GM23338 (cell line): ENCODE measurements at regions not wholly inside any gene's neighbourhood (a gene's known extent, or its start where the extent isn't known, plus 50 kb on each side); places are given as distances from the start of the nearest gene placed in this dataset.

Source experiments
- ATAC-seq: fragments of 200-7000 bp; cut with Tn5 transposase; 3 replicates; pipeline ENCODE4 v1.9.1; 2020
- DNase-seq: peaks from one replicate; pipeline ENCODE4 v3.0.0-alpha.2; 2015; ENCODE audit warnings: low spot score
- H2AFZ ChIP-seq: fragments of 200-600 bp; sonication (generic); 2 replicates; pipeline ENCODE4 v1.8.0; 2016; ENCODE audit warnings: antibody characterized with exemption, mild to moderate bottlenecking, moderate library complexity
- H3F3A ChIP-seq: fragments of 200-600 bp; sonication (generic); replicated peaks from 2 replicates; pipeline ENCODE4 v1.8.0; 2017; ENCODE audit warnings: antibody characterized with exemption, mixed run types, low read depth
- H3K27ac ChIP-seq: fragments of 200-600 bp; sonication (generic); 2 replicates; pipeline ENCODE4 v1.6.1; 2016; ENCODE audit warnings: low read depth
- H3K27me3 ChIP-seq: fragments of 200-600 bp; sonication (generic); 2 replicates; pipeline ENCODE4 v1.8.0; 2016; ENCODE audit warnings: mild to moderate bottlenecking, mixed run types, moderate library complexity; ENCODE audit not compliant: insufficient read depth
- H3K36me3 ChIP-seq: fragments of 200-600 bp; sonication (generic); 2 replicates; pipeline ENCODE4 v1.8.0; 2016; ENCODE audit warnings: mild to moderate bottlenecking; ENCODE audit not compliant: insufficient read depth
- H3K4me1 ChIP-seq: fragments of 200-600 bp; sonication (generic); 2 replicates; pipeline ENCODE4 v1.8.0; 2016; ENCODE audit warnings: mild to moderate bottlenecking, moderate library complexity; ENCODE audit not compliant: insufficient read depth
- H3K4me2 ChIP-seq: fragments of 200-600 bp; sonication (generic); 2 replicates; pipeline ENCODE4 v1.7.1; 2017; ENCODE audit warnings: mixed run types
- H3K4me3 ChIP-seq: fragments of 200-600 bp; sonication (generic); 2 replicates; pipeline ENCODE4 v1.6.1; 2016; ENCODE audit warnings: mixed run types
- H3K79me2 ChIP-seq: fragments of 200-600 bp; sonication (generic); replicated peaks from 2 replicates; pipeline ENCODE4 v1.8.0; 2017; ENCODE audit warnings: mild to moderate bottlenecking; ENCODE audit not compliant: insufficient read depth
- H3K9me2 ChIP-seq: fragments of 200-600 bp; sonication (generic); 2 replicates; pipeline ENCODE4 v1.8.0; 2017; ENCODE audit not compliant: insufficient read depth
- H4K20me1 ChIP-seq: fragments of 200-600 bp; sonication (generic); replicated peaks from 2 replicates; pipeline ENCODE4 v1.8.0; 2017; ENCODE audit warnings: mild to moderate bottlenecking; ENCODE audit not compliant: insufficient read depth
- H3K27ac Mint-ChIP-seq: 2 replicates; pipeline ENCODE4 v1.8.0; 2020; ENCODE audit warnings: inconsistent platforms, mild to moderate bottlenecking, moderate library complexity, mixed read lengths
- H3K27me3 Mint-ChIP-seq: 3 replicates; pipeline ENCODE4 v1.8.0; 2022; ENCODE audit warnings: low read depth, mild to moderate bottlenecking, moderate library complexity, mixed read lengths, inconsistent platforms; ENCODE audit not compliant: insufficient read depth, poor library complexity
- H3K36me3 Mint-ChIP-seq: 3 replicates; pipeline ENCODE4 v1.8.0; 2021; ENCODE audit warnings: low read depth, mild to moderate bottlenecking, inconsistent platforms, moderate library complexity, mixed read lengths
- H3K4me1 Mint-ChIP-seq: 3 replicates; pipeline ENCODE4 v1.8.0; 2020; ENCODE audit warnings: mild to moderate bottlenecking, inconsistent platforms, mixed read lengths
- H3K4me3 Mint-ChIP-seq: 3 replicates; pipeline ENCODE4 v1.8.0; 2021; ENCODE audit warnings: moderate library complexity, mild to moderate bottlenecking, inconsistent platforms, mixed read lengths
- H3K9me3 Mint-ChIP-seq: 3 replicates; pipeline ENCODE4 v1.8.0; 2020; ENCODE audit warnings: moderate library complexity, mild to moderate bottlenecking, inconsistent platforms, mixed read lengths
- CREB1 ChIP-seq: fragments of 250-450 bp; sonication (Bioruptor Pico); IDR thresholded peaks from 2 replicates; pipeline ENCODE4 v1.5.0; 2020; ENCODE audit warnings: low read depth, mild to moderate bottlenecking, moderate library complexity
- EZH2 ChIP-seq: fragments of 200-600 bp; sonication (generic); IDR thresholded peaks from one replicate; pipeline ENCODE4 v1.8.0; 2017; ENCODE audit warnings: antibody characterized with exemption, mild to moderate bottlenecking, low read depth; ENCODE audit not compliant: unreplicated experiment
- EZH2phosphoT487 ChIP-seq: fragments of 200-600 bp; sonication (generic); IDR thresholded peaks from one replicate; pipeline ENCODE4 v1.8.1; 2018; ENCODE audit warnings: antibody characterized with exemption; ENCODE audit not compliant: unreplicated experiment
- JUNB ChIP-seq: IDR thresholded peaks from one replicate; pipeline ENCODE4 v1.6.1; 2016; ENCODE audit warnings: antibody characterized with exemption; ENCODE audit not compliant: unreplicated experiment
- NANOG ChIP-seq: IDR thresholded peaks from 2 replicates; pipeline ENCODE4 v1.6.1; 2016; ENCODE audit warnings: antibody characterized with exemption, borderline replicate concordance
- POLR2AphosphoS5 ChIP-seq: IDR thresholded peaks from 2 replicates; pipeline ENCODE4 v1.6.1; 2016; ENCODE audit warnings: antibody characterized with exemption, low read depth
- STAT1 ChIP-seq: IDR thresholded peaks from one replicate; pipeline ENCODE4 v1.6.1; 2016; ENCODE audit warnings: antibody characterized with exemption; ENCODE audit not compliant: unreplicated experiment
- ZNF114 ChIP-seq: fragments of 250-450 bp; sonication (Bioruptor Pico); IDR thresholded peaks from 2 replicates; pipeline ENCODE4 v1.5.0; 2020; ENCODE audit warnings: mild to moderate bottlenecking, moderate library complexity
- ZNF331 ChIP-seq: fragments of 250-450 bp; sonication (Bioruptor Pico); IDR thresholded peaks from 2 replicates; pipeline ENCODE4 v1.5.0; 2020; ENCODE audit warnings: low read depth, mild to moderate bottlenecking, moderate library complexity
- TF ChIP-seq, protein P1 (sequence below): fragments of 250-450 bp; sonication (Bioruptor Pico); IDR thresholded peaks from 2 replicates; pipeline ENCODE4 v1.5.0; 2020; ENCODE audit warnings: mild to moderate bottlenecking, moderate library complexity
- TF ChIP-seq, protein P2 (sequence below): IDR thresholded peaks from 2 replicates; pipeline ENCODE4 v1.6.1; 2016; ENCODE audit warnings: antibody characterized with exemption
- TF ChIP-seq, protein P3 (sequence below), 2 experiments: fragments of 200-600 bp in 1 of 2; sonication (generic) in 1 of 2; conservative IDR thresholded peaks; 2 replicates each; pipeline versions ENCODE4 v1.5.1 to v1.6.1; 2016 to 2017; ENCODE audit warnings: antibody characterized with exemption in 2 of 2, low read depth in 2 of 2, mild to moderate bottlenecking in 2 of 2, moderate library complexity in 1 of 2

DNA sequence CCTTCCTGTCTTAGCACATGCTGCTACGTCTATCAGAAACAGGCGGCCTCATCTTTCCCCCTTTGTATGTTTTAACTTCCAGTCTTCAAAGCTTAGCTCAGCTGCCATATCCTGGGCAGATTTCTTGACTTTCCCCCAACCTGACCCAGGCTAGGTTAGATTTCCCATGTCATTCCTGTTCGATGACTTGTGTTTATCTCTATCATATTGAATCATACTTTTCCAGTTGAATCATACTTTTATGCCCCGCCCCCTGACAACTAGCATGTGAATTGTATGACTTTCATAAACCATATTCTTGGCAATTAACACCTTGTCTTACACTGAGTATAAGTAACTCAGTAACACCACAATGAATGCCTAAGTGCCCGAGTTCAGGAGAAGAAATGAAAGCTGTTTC is 128.3 kb downstream of the CYRIA start:
- Histone ChIP-seq H3K27me3 (no peaks in the 10 kb centered on the region), H3K4me3 (no peak overlapping the region), H3K4me2 (no peak overlapping the region), H3K79me2 (no peaks in the 10 kb centered on the region), H4K20me1 (no peaks in the 10 kb centered on the region), H3F3A (no peaks in the 10 kb centered on the region), H3K4me1 (no peaks in the 10 kb centered on the region), H3K36me3 (no peaks in the 10 kb centered on the region), H2AFZ (no peak overlapping the region), H3K9me2 (no peaks in the 10 kb centered on the region), H3K27ac (no peak overlapping the region)
- TF ChIP-seq ZNF114 (CRISPR knock-in tag) = no peak
- TF ChIP-seq CREB1 (CRISPR knock-in tag) = no peak
- TF ChIP-seq POLR2AphosphoS5 = no peak
- no peak for TF ChIP-seq ZNF331 (CRISPR knock-in tag)
- Mint-ChIP-seq H3K27me3 (peaks cover 2% of the 10 kb centered on the region), H3K4me3 (no peak overlapping the region), H3K4me1 (peaks cover 4% of the 10 kb centered on the region; the same call in 1 of the 3 replicates), H3K36me3 (no peaks in the 10 kb centered on the region), H3K27ac (no peak overlapping the region), H3K9me3 (no peaks in the 10 kb centered on the region)
- ATAC-seq (no peak), DNase-seq (no peak)

DNA sequence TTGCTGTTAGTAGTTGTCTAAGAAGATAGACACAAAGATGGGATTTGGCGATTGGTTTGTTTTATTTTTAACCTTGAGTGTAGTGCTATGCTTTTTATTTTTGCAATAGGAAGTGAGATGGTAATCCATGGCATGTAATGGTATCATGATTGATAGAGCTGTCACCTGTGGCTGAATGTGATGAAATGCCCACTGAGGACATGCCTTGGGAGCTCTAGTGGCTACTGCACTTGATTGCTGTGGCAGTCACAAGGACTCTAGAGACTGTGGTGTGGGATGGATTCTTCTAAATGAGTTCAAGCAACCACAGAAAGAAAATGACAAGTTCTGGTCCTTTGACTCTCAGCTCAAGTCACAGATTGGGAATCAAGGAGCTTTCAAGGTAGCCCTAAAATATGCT is 139.4 kb downstream of the CYRIA start:
- Mint-ChIP-seq H3K9me3 (no peaks in the 10 kb centered on the region; the same call in 2 of the 3 replicates), H3K27ac (no peak overlapping the region), H3K36me3 (no peaks in the 10 kb centered on the region), H3K4me1 (peaks cover 15% of the 10 kb centered on the region), H3K27me3 (peaks cover 2% of the 10 kb centered on the region), H3K4me3 (no peak overlapping the region)
- Histone ChIP-seq H3K27me3 (no peaks in the 10 kb centered on the region), H3K4me1 (no peaks in the 10 kb centered on the region), H4K20me1 (no peaks in the 10 kb centered on the region), H3K79me2 (no peaks in the 10 kb centered on the region), H3K36me3 (no peaks in the 10 kb centered on the region), H2AFZ (no peak overlapping the region), H3K27ac (no peak overlapping the region), H3K9me2 (no peaks in the 10 kb centered on the region), H3K4me2 (no peak overlapping the region), H3F3A (no peaks in the 10 kb centered on the region), H3K4me3 (no peak overlapping the region)
- no peak for DNase-seq
- ATAC-seq = no peak
- TF ChIP-seq EZH2phosphoT487 = no peak
- no peak for TF ChIP-seq JUNB
- TF ChIP-seq, protein P1, sequence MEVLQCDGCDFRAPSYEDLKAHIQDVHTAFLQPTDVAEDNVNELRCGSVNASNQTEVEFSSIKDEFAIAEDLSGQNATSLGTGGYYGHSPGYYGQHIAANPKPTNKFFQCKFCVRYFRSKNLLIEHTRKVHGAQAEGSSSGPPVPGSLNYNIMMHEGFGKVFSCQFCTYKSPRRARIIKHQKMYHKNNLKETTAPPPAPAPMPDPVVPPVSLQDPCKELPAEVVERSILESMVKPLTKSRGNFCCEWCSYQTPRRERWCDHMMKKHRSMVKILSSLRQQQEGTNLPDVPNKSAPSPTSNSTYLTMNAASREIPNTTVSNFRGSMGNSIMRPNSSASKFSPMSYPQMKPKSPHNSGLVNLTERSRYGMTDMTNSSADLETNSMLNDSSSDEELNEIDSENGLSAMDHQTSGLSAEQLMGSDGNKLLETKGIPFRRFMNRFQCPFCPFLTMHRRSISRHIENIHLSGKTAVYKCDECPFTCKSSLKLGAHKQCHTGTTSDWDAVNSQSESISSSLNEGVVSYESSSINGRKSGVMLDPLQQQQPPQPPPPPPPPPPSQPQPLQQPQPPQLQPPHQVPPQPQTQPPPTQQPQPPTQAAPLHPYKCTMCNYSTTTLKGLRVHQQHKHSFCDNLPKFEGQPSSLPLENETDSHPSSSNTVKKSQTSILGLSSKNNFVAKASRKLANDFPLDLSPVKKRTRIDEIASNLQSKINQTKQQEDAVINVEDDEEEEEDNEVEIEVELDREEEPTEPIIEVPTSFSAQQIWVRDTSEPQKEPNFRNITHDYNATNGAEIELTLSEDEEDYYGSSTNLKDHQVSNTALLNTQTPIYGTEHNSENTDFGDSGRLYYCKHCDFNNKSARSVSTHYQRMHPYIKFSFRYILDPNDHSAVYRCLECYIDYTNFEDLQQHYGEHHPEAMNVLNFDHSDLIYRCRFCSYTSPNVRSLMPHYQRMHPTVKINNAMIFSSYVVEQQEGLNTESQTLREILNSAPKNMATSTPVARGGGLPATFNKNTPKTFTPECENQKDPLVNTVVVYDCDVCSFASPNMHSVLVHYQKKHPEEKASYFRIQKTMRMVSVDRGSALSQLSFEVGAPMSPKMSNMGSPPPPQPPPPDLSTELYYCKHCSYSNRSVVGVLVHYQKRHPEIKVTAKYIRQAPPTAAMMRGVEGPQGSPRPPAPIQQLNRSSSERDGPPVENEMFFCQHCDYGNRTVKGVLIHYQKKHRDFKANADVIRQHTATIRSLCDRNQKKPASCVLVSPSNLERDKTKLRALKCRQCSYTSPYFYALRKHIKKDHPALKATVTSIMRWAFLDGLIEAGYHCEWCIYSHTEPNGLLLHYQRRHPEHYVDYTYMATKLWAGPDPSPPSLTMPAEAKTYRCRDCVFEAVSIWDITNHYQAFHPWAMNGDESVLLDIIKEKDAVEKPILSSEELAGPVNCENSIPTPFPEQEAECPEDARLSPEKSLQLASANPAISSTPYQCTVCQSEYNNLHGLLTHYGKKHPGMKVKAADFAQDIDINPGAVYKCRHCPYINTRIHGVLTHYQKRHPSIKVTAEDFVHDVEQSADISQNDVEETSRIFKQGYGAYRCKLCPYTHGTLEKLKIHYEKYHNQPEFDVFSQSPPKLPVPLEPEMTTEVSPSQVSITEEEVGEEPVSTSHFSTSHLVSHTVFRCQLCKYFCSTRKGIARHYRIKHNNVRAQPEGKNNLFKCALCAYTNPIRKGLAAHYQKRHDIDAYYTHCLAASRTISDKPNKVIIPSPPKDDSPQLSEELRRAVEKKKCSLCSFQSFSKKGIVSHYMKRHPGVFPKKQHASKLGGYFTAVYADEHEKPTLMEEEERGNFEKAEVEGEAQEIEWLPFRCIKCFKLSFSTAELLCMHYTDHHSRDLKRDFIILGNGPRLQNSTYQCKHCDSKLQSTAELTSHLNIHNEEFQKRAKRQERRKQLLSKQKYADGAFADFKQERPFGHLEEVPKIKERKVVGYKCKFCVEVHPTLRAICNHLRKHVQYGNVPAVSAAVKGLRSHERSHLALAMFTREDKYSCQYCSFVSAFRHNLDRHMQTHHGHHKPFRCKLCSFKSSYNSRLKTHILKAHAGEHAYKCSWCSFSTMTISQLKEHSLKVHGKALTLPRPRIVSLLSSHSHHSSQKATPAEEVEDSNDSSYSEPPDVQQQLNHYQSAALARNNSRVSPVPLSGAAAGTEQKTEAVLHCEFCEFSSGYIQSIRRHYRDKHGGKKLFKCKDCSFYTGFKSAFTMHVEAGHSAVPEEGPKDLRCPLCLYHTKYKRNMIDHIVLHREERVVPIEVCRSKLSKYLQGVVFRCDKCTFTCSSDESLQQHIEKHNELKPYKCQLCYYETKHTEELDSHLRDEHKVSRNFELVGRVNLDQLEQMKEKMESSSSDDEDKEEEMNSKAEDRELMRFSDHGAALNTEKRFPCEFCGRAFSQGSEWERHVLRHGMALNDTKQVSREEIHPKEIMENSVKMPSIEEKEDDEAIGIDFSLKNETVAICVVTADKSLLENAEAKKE (CRISPR knock-in tag) = no peak
- TF ChIP-seq, protein P2, sequence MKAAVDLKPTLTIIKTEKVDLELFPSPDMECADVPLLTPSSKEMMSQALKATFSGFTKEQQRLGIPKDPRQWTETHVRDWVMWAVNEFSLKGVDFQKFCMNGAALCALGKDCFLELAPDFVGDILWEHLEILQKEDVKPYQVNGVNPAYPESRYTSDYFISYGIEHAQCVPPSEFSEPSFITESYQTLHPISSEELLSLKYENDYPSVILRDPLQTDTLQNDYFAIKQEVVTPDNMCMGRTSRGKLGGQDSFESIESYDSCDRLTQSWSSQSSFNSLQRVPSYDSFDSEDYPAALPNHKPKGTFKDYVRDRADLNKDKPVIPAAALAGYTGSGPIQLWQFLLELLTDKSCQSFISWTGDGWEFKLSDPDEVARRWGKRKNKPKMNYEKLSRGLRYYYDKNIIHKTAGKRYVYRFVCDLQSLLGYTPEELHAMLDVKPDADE = no peak
- no peak for TF ChIP-seq ZNF331 (CRISPR knock-in tag)
- no peak for TF ChIP-seq POLR2AphosphoS5
- no peak for TF ChIP-seq CREB1 (CRISPR knock-in tag)
- TF ChIP-seq, protein P3, sequence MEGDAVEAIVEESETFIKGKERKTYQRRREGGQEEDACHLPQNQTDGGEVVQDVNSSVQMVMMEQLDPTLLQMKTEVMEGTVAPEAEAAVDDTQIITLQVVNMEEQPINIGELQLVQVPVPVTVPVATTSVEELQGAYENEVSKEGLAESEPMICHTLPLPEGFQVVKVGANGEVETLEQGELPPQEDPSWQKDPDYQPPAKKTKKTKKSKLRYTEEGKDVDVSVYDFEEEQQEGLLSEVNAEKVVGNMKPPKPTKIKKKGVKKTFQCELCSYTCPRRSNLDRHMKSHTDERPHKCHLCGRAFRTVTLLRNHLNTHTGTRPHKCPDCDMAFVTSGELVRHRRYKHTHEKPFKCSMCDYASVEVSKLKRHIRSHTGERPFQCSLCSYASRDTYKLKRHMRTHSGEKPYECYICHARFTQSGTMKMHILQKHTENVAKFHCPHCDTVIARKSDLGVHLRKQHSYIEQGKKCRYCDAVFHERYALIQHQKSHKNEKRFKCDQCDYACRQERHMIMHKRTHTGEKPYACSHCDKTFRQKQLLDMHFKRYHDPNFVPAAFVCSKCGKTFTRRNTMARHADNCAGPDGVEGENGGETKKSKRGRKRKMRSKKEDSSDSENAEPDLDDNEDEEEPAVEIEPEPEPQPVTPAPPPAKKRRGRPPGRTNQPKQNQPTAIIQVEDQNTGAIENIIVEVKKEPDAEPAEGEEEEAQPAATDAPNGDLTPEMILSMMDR (conservative IDR thresholded peaks at IDR 0.05; ENCODE audit: low read depth in 2 of 2) = no peak
- TF ChIP-seq NANOG = no peak
- no peak for TF ChIP-seq ZNF114 (CRISPR knock-in tag)
- TF ChIP-seq STAT1 = no peak
- TF ChIP-seq EZH2 = no peak
